ENCODE measurements at regions not wholly inside any gene's neighbourhood (a gene's known extent, or its start where the extent isn't known, plus 50 kb on each side); places are given as distances from the start of the nearest gene placed in this dataset.

DNA sequence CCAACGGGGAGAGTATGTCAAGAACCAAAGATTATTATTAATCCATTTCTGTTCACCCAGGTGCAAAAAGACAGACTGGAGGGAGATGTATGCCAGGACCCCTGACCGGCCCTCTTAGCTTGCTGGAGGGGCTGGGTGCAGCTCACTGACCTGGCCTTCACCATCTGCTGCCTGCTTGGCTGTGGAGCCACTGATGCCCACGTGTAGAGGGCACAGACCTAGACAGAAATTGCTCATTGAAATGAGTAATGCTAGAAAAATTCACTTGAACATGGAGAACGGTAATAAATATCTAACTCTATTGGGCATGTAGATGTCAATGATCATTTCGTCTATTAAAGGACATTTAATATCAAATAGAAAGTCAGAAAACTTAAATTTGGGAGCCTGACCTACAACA is 58.8 kb upstream of the ERCC6L2 start:
- TF ChIP-seq POLR2A (IDR thresholded peaks at IDR 0.05): no peak
- TF ChIP-seq, protein P1, sequence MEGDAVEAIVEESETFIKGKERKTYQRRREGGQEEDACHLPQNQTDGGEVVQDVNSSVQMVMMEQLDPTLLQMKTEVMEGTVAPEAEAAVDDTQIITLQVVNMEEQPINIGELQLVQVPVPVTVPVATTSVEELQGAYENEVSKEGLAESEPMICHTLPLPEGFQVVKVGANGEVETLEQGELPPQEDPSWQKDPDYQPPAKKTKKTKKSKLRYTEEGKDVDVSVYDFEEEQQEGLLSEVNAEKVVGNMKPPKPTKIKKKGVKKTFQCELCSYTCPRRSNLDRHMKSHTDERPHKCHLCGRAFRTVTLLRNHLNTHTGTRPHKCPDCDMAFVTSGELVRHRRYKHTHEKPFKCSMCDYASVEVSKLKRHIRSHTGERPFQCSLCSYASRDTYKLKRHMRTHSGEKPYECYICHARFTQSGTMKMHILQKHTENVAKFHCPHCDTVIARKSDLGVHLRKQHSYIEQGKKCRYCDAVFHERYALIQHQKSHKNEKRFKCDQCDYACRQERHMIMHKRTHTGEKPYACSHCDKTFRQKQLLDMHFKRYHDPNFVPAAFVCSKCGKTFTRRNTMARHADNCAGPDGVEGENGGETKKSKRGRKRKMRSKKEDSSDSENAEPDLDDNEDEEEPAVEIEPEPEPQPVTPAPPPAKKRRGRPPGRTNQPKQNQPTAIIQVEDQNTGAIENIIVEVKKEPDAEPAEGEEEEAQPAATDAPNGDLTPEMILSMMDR (IDR thresholded peaks at IDR 0.05): no peak

Data from testis (tissue), 2 donors.